ENCODE measurements at regions not wholly inside any gene's neighbourhood (a gene's known extent, or its start where the extent isn't known, plus 50 kb on each side); places are given as distances from the start of the nearest gene placed in this dataset.

DNA sequence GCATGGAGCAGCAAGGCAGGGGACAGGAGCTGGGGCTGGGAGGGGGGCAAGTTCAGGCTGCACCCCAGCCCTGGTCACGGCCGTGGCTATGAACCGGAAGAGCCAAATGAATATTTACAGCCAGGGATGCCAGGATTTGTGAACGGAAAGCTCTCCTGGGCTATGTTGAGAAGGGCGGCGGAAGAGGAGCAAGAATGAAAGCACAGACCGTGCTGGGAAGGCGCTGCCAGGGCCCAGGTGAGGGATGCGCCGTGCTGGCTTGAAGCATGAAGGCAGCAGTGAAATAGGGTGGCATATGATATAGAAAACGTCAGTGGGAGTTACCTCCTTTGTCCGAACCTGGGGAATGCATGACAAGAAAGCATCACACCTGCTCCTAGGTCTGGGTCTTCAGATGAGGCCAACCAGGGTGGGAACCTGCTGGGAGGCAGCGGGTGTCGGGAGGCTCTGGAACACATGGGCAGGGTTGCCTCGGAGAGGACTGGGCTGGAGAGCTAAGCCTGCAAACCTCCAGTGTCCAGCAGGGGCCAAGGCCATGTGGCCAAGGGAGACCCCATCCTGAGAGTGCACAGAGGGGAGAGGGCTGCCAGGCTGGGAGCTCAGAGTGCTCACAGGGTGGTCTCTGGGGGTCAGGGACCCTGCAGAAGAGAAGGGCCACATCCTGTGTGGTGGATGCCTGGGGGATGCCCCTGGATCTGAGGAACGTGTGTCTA, 120.6 kb upstream of the TCERG1L start:
- no peak for DNase-seq (ENCODE audit: low read depth, low spot score)
- H3K27me3 ChIP-seq (ENCODE audit: control insufficient read depth, insufficient read depth, low read length) = no peaks in the 10 kb centered on the region
- ChIA-PET POLR2A (no interaction called here), CTCF (interaction anchor here (0.7 kb wide), 1 partner anchor 591 kb away, joined by 4 read pairs; no protein-coding TSS in a partner anchor)
- no peak overlapping the region for H3K4me3 ChIP-seq (ENCODE audit: low read depth, low read length)
- H3K9me3 ChIP-seq (ENCODE audit: control insufficient read depth, insufficient read depth, low read length) = peaks cover 77% of the 10 kb centered on the region
- TF ChIP-seq, protein P1, sequence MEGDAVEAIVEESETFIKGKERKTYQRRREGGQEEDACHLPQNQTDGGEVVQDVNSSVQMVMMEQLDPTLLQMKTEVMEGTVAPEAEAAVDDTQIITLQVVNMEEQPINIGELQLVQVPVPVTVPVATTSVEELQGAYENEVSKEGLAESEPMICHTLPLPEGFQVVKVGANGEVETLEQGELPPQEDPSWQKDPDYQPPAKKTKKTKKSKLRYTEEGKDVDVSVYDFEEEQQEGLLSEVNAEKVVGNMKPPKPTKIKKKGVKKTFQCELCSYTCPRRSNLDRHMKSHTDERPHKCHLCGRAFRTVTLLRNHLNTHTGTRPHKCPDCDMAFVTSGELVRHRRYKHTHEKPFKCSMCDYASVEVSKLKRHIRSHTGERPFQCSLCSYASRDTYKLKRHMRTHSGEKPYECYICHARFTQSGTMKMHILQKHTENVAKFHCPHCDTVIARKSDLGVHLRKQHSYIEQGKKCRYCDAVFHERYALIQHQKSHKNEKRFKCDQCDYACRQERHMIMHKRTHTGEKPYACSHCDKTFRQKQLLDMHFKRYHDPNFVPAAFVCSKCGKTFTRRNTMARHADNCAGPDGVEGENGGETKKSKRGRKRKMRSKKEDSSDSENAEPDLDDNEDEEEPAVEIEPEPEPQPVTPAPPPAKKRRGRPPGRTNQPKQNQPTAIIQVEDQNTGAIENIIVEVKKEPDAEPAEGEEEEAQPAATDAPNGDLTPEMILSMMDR (IDR thresholded peaks at IDR 0.05; ENCODE audit: low read depth, low read length) = no peak
- no peak overlapping the region for H3K27ac ChIP-seq (ENCODE audit: low read depth, low read length)

DNA sequence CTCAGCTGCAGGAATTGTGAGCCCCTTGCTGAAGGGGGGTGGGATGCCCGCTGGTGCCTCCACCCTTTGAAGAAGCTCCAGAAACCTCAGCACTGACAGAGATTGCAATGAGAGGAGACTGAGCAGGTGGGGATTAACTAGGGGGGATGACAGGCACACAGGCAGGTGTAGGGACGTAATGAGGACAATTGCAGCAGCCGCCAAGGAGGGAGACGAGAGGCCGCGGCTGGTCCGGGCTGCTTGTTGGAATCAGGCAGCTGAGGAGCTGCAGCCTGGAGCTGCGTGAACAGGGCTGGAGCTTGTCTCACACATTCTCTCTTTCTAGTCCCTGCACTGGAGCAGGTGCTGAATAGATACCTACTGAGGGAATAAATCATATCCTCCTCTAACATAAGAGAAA, 122.0 kb upstream of the TCERG1L start:
- ChIA-PET POLR2A (no interaction called here), CTCF (no interaction called here)
- DNase-seq (ENCODE audit: low read depth, low spot score) = no peak
- H3K4me3 ChIP-seq (ENCODE audit: low read depth, low read length) = no peak overlapping the region
- H3K9me3 ChIP-seq (ENCODE audit: control insufficient read depth, insufficient read depth, low read length) = peaks cover 83% of the 10 kb centered on the region
- H3K27ac ChIP-seq (ENCODE audit: low read depth, low read length) = no peak overlapping the region
- TF ChIP-seq, protein P1 (IDR thresholded peaks at IDR 0.05; ENCODE audit: low read depth, low read length) = no peak
- H3K27me3 ChIP-seq (ENCODE audit: control insufficient read depth, insufficient read depth, low read length) = no peaks in the 10 kb centered on the region

DNA sequence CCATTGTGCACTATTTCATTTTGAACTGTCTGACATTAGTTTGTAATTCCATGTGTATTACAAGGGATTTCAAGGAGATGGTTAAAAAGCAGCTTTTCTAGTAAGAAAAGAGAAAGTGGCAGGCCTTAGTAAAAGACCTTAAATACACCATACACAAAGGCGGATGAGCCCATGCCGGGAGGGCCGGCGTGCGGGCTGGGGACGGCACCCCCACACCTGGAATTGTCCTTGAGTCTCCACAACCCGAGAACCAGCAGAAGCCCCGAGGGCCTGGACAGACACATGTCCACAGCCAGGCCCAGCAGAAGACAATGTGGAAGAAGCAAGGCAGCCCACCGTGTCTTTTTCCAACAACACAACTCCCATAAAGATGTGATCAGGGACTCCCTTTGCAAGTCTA, 123.7 kb upstream of the TCERG1L start:
- ChIA-PET CTCF (no interaction called here), POLR2A (no interaction called here)
- no peak for DNase-seq (ENCODE audit: low read depth, low spot score)
- TF ChIP-seq, protein P1 (IDR thresholded peaks at IDR 0.05; ENCODE audit: low read depth, low read length) = no peak
- Histone ChIP-seq H3K4me3 (ENCODE audit: low read depth, low read length) (no peak overlapping the region), H3K27ac (ENCODE audit: low read depth, low read length) (no peak overlapping the region), H3K9me3 (ENCODE audit: control insufficient read depth, insufficient read depth, low read length) (peaks cover 86% of the 10 kb centered on the region), H3K27me3 (ENCODE audit: control insufficient read depth, insufficient read depth, low read length) (no peaks in the 10 kb centered on the region)

DNA sequence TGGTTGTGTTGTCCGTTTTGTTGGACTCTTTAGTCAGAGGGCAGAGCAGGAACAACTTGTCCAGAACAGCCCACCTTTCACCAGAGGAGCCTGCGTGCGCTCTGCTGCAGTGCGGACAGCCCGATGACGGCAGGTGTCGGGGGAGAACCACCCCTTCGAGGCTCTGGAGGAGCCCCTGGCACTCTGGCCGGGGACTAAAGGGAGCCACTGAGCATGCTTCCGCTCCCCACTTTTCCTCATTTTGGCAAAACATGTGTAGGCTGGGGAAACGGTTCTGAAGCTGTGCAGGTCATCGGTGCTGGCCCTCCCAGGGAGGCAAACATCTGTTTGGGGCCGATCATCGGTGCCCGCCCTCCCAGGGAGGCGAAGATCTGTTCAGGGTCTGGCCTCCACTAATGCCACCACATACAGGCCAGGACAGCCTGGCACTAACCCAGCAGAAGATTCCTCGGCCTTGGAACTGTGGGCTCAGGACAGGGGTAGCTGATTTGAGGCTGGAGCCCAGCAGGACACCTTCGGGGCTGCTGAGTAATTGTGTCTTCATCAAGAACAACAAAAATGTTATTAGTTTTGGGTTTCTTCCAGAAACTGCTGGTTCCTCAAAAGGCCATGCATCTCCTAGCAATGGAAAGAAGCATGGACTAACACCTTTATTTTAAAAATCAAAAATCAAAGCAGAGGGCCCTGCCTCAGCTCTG, 124.4 kb upstream of the TCERG1L start:
- Histone ChIP-seq H3K27me3 (ENCODE audit: control insufficient read depth, insufficient read depth, low read length) (no peaks in the 10 kb centered on the region), H3K4me3 (ENCODE audit: low read depth, low read length) (no peak overlapping the region), H3K27ac (ENCODE audit: low read depth, low read length) (no peak overlapping the region), H3K9me3 (ENCODE audit: control insufficient read depth, insufficient read depth, low read length) (peaks cover 89% of the 10 kb centered on the region)
- DNase-seq (ENCODE audit: low read depth, low spot score) = no peak
- ChIA-PET POLR2A (no interaction called here), CTCF (no interaction called here)
- TF ChIP-seq, protein P1 (IDR thresholded peaks at IDR 0.05; ENCODE audit: low read depth, low read length) = no peak

DNA sequence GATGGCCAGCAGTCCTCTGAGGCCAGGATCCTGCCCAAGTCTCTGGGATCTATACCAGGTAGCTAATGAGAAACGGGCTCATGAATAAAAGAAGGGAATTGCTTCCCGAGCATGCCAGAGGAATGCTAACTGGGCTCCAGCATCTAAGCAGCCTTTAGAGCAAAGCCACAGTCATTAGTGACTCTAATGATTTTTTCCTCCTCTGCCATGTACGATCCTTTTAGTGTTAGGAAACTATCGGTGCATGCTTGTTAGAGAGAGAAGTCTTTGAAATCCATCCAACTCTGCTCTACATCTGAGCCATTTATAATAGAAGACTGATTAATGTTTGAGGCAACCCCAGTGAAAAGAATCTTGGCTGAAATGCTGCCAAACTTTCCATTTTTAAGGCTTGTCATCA, 124.9 kb upstream of the TCERG1L start:
- H3K9me3 ChIP-seq (ENCODE audit: control insufficient read depth, insufficient read depth, low read length) = peaks cover 90% of the 10 kb centered on the region
- no peak for DNase-seq (ENCODE audit: low read depth, low spot score)
- H3K27me3 ChIP-seq (ENCODE audit: control insufficient read depth, insufficient read depth, low read length) = no peaks in the 10 kb centered on the region
- ChIA-PET POLR2A (no interaction called here), CTCF (no interaction called here)
- TF ChIP-seq, protein P1 (IDR thresholded peaks at IDR 0.05; ENCODE audit: low read depth, low read length) = no peak
- no peak overlapping the region for H3K27ac ChIP-seq (ENCODE audit: low read depth, low read length)
- no peak overlapping the region for H3K4me3 ChIP-seq (ENCODE audit: low read depth, low read length)
